Glomerular endothelial cell (primary cell): ENCODE measurements at regions not wholly inside any gene's neighbourhood (a gene's known extent, or its start where the extent isn't known, plus 50 kb on each side); places are given as distances from the start of the nearest gene placed in this dataset.

Source experiments
- DNase-seq: peaks from one replicate; pipeline ENCODE4 v3.0.0-alpha.2; 2011; ENCODE audit warnings: low read depth, low spot score; ENCODE audit errors: extremely low read depth

- no peak for DNase-seq
These were observed 682.0 kb downstream of the KCTD8 start for GRCh38 chr4:43766648-43767047.

GRCh38 chr4:43776371-43776770 lies 672.2 kb downstream of the KCTD8 start:
- DNase-seq = no peak

- DNase-seq = no peak
These were observed 670.3 kb downstream of the KCTD8 start for GRCh38 chr4:43778187-43778915.

GRCh38 chr4:43781125-43781524 lies 667.5 kb downstream of the KCTD8 start:
- no peak for DNase-seq

GRCh38 chr4:43782391-43782790 lies 666.2 kb downstream of the KCTD8 start:
- no peak for DNase-seq

GRCh38 chr4:43816116-43816515 lies 632.5 kb downstream of the KCTD8 start:
- no peak for DNase-seq

- no peak for DNase-seq
These were observed 626.0 kb downstream of the KCTD8 start for GRCh38 chr4:43822621-43823020.

- DNase-seq = no peak
These were observed 612.7 kb downstream of the KCTD8 start for GRCh38 chr4:43835869-43836268.

- DNase-seq = no peak
These were observed 611.4 kb downstream of the KCTD8 start for GRCh38 chr4:43837171-43837570.

- DNase-seq = no peak
These were observed 611.0 kb downstream of the KCTD8 start for GRCh38 chr4:43837604-43838003.

GRCh38 chr4:43842594-43842993 lies 606.0 kb downstream of the KCTD8 start:
- DNase-seq = no peak

- no peak for DNase-seq
These were observed 605.1 kb downstream of the KCTD8 start for GRCh38 chr4:43843501-43843900.

GRCh38 chr4:43846111-43846587 lies 602.5 kb downstream of the KCTD8 start:
- DNase-seq = no peak

GRCh38 chr4:43853565-43854264 lies 594.9 kb downstream of the KCTD8 start:
- DNase-seq = no peak

- DNase-seq = no peak
These were observed 593.3 kb downstream of the KCTD8 start for GRCh38 chr4:43855283-43855682.

- DNase-seq = no peak
These were observed 583.9 kb downstream of the KCTD8 start for GRCh38 chr4:43864616-43865146.

GRCh38 chr4:43867908-43868307 lies 580.7 kb downstream of the KCTD8 start:
- DNase-seq = no peak

- DNase-seq = no peak
These were observed 573.0 kb downstream of the KCTD8 start for GRCh38 chr4:43875655-43876054.

- DNase-seq = no peak
These were observed 566.1 kb downstream of the KCTD8 start for GRCh38 chr4:43882470-43882869.

GRCh38 chr4:43886196-43886595 lies 562.4 kb downstream of the KCTD8 start:
- DNase-seq = no peak

GRCh38 chr4:43898836-43899235 lies 549.8 kb downstream of the KCTD8 start:
- DNase-seq = no peak

- DNase-seq = no peak
These were observed 545.2 kb downstream of the KCTD8 start for GRCh38 chr4:43903456-43903855.
